ENCODE measurements at regions not wholly inside any gene's neighbourhood (a gene's known extent, or its start where the extent isn't known, plus 50 kb on each side); places are given as distances from the start of the nearest gene placed in this dataset.

DNA sequence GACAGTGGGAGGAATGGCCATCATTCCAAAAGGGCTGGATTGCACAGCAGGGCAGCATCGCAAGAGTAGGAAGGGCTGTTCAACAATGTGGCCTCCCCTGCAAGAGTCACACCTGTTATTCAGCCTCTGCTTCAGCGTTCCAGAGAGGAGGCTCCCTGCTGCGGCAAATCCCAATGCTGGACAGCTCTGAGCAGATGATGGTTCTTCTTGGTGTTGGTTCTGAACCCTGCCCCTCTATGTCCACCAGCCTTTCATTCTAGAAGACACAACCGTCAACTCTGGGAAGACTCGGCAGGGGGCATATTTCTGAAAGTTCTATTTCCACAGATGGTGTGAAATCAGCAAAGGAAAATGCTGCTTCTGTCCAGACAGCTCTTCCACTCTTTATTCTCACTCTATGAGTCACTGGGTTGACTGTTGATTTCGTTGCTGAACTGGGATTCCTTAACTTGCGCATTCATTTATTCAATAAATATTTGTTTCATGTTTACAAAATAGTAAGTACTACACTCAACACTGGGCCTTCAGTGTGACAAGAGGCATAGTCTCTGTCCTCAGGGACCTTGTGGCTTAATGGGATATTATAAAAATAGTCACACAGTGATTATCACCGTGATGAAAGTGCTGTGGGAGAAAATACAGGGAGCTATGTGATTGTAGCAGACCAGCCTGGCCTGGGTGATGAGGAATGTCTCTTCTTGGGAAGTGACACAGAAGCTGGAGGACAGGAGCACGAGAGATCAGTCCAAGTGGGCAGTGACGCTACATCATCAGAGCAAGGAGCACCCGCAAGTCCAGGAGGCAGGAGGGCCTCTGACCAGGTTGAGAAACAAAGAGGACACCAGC lies 260.3 kb downstream of the SIPA1L2 start:
- Histone ChIP-seq H2BK120ac (ENCODE audit: low read depth, low read length) (no peak overlapping the region), H3K4me3 (ENCODE audit: insufficient read depth in 1 of 2, low read depth in 1 of 2, low read length in 2 of 2) (no peak overlapping the region), H3K18ac (ENCODE audit: low read depth in 1 of 2, low read length in 2 of 2) (no peak overlapping the region), H3K4me1 (ENCODE audit: control insufficient read depth, insufficient read depth, low read depth, low read length) (peaks cover 5% of the 10 kb centered on the region), H2BK15ac (ENCODE audit: low read depth, poor library complexity, severe bottlenecking) (no peak overlapping the region), H3K4me2 (ENCODE audit: low read length, poor library complexity, severe bottlenecking) (no peak overlapping the region), H3K23ac (ENCODE audit: low read length in 2 of 2) (no peak overlapping the region), H3K36me3 (ENCODE audit: control insufficient read depth in 1 of 2, insufficient read depth in 2 of 2, low read depth in 1 of 2, low read length in 2 of 2) (no peaks in the 10 kb centered on the region), H4K8ac (ENCODE audit: low read length) (no peak overlapping the region), H2BK12ac (ENCODE audit: low read length in 2 of 2) (no peak overlapping the region), H3K79me1 (replicated peaks; ENCODE audit: low read length, poor library complexity, severe bottlenecking) (no peaks in the 10 kb centered on the region), H2BK5ac (ENCODE audit: low read depth, low read length, poor library complexity, severe bottlenecking) (no peak overlapping the region), H2AK5ac (ENCODE audit: low read length, severe bottlenecking) (no peak overlapping the region), H3K9me3 (ENCODE audit: control insufficient read depth, low read length) (no peaks in the 10 kb centered on the region), H3K4ac (ENCODE audit: low read depth in 1 of 2, low read length in 2 of 2) (no peak overlapping the region), H3K9ac (ENCODE audit: low read length) (no peak overlapping the region), H4K91ac (ENCODE audit: low read length) (no peak overlapping the region), H2AFZ (ENCODE audit: low read depth, low read length) (no peak overlapping the region), H3K14ac (ENCODE audit: low read length in 2 of 2) (no peak overlapping the region), H3K27me3 (ENCODE audit: control insufficient read depth in 1 of 2, insufficient read depth in 1 of 2, low read length in 2 of 2) (peaks cover 0 to 6% of the 10 kb centered on the region in 2 experiments), H3K27ac (ENCODE audit: low read length, poor library complexity, severe bottlenecking) (no peak overlapping the region)
- peak; percentile 39 for DNase-seq
- 87% methylated on average over 9 of the region's 11 CpGs for WGBS

DNA sequence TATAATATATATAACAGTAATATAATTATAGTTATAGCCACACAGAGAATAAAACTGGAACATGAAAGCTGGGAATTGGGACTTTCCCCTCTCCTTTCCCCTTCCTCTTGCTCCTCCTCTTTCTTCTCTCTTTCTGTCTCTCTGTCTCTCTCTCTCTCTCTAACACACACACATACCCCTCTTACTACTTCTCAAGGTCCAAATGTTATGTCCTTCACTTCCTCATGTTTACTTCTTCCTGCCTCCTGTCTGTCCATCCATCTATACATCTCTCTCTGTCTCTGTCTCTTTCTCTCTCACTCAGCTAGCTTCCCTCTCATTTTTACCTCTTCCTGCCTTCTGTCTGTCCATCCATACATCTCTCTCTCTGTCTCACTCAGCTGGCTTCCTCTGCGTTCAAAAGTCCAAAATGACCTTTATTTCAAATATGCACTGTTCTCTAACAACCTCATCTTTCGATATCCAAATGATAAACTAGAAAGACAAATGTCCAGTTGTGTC lies 261.1 kb downstream of the SIPA1L2 start:
- Histone ChIP-seq H3K36me3 (ENCODE audit: control insufficient read depth in 1 of 2, insufficient read depth in 2 of 2, low read depth in 1 of 2, low read length in 2 of 2) (no peaks in the 10 kb centered on the region), H2BK12ac (ENCODE audit: low read length in 2 of 2) (no peak overlapping the region), H3K4ac (ENCODE audit: low read depth in 1 of 2, low read length in 2 of 2) (no peak overlapping the region), H2BK120ac (ENCODE audit: low read depth, low read length) (no peak overlapping the region), H3K4me1 (ENCODE audit: control insufficient read depth, insufficient read depth, low read depth, low read length) (peaks cover 5% of the 10 kb centered on the region), H3K27me3 (ENCODE audit: control insufficient read depth in 1 of 2, insufficient read depth in 1 of 2, low read length in 2 of 2) (peaks cover 0 to 5% of the 10 kb centered on the region in 2 experiments), H4K91ac (ENCODE audit: low read length) (no peak overlapping the region), H2AK5ac (ENCODE audit: low read length, severe bottlenecking) (no peak overlapping the region), H4K8ac (ENCODE audit: low read length) (no peak overlapping the region), H3K9me3 (ENCODE audit: control insufficient read depth, low read length) (no peaks in the 10 kb centered on the region), H2BK15ac (ENCODE audit: low read depth, poor library complexity, severe bottlenecking) (no peak overlapping the region), H3K9ac (ENCODE audit: low read length) (no peak overlapping the region), H2AFZ (ENCODE audit: low read depth, low read length) (no peak overlapping the region), H3K4me3 (ENCODE audit: insufficient read depth in 1 of 2, low read depth in 1 of 2, low read length in 2 of 2) (no peak overlapping the region), H3K14ac (ENCODE audit: low read length in 2 of 2) (no peak overlapping the region), H3K27ac (ENCODE audit: low read length, poor library complexity, severe bottlenecking) (no peak overlapping the region), H3K23ac (ENCODE audit: low read length in 2 of 2) (no peak overlapping the region), H3K18ac (ENCODE audit: low read depth in 1 of 2, low read length in 2 of 2) (no peak overlapping the region), H3K79me1 (replicated peaks; ENCODE audit: low read length, poor library complexity, severe bottlenecking) (no peaks in the 10 kb centered on the region), H2BK5ac (ENCODE audit: low read depth, low read length, poor library complexity, severe bottlenecking) (no peak overlapping the region), H3K4me2 (ENCODE audit: low read length, poor library complexity, severe bottlenecking) (no peak overlapping the region)
- WGBS = 100% methylated on average over 2 of the region's 2 CpGs
- no peak for DNase-seq

- H3K79me1 ChIP-seq (replicated peaks; ENCODE audit: low read length, poor library complexity, severe bottlenecking) = no peaks in the 10 kb centered on the region
- no peak overlapping the region for H2BK12ac ChIP-seq (ENCODE audit: low read length in 2 of 2)
- no peaks in the 10 kb centered on the region for H3K36me3 ChIP-seq (ENCODE audit: control insufficient read depth in 1 of 2, insufficient read depth in 2 of 2, low read depth in 1 of 2, low read length in 2 of 2)
- no peak overlapping the region for H3K9ac ChIP-seq (ENCODE audit: low read length)
- H2BK15ac ChIP-seq (ENCODE audit: low read depth, poor library complexity, severe bottlenecking) = no peak overlapping the region
- no peak overlapping the region for H2AK5ac ChIP-seq (ENCODE audit: low read length, severe bottlenecking)
- WGBS = 63% methylated on average over 4 of the region's 4 CpGs
- no peak overlapping the region for H2BK5ac ChIP-seq (ENCODE audit: low read depth, low read length, poor library complexity, severe bottlenecking)
- DNase-seq = no peak
- no peak overlapping the region for H4K8ac ChIP-seq (ENCODE audit: low read length)
- H3K23ac ChIP-seq (ENCODE audit: low read length in 2 of 2) = no peak overlapping the region
- H3K14ac ChIP-seq (ENCODE audit: low read length in 2 of 2) = no peak overlapping the region
- H2AFZ ChIP-seq (ENCODE audit: low read depth, low read length) = no peak overlapping the region
- no peaks in the 10 kb centered on the region for H3K9me3 ChIP-seq (ENCODE audit: control insufficient read depth, low read length)
- H3K27ac ChIP-seq (ENCODE audit: low read length, poor library complexity, severe bottlenecking) = no peak overlapping the region
- no peak overlapping the region for H3K18ac ChIP-seq (ENCODE audit: low read depth in 1 of 2, low read length in 2 of 2)
- H3K4me2 ChIP-seq (ENCODE audit: low read length, poor library complexity, severe bottlenecking) = no peak overlapping the region
- H3K4ac ChIP-seq (ENCODE audit: low read depth in 1 of 2, low read length in 2 of 2) = no peak overlapping the region
- no peak overlapping the region for H4K91ac ChIP-seq (ENCODE audit: low read length)
- H2BK120ac ChIP-seq (ENCODE audit: low read depth, low read length) = no peak overlapping the region
- no peak overlapping the region for H3K4me3 ChIP-seq (ENCODE audit: insufficient read depth in 1 of 2, low read depth in 1 of 2, low read length in 2 of 2)
- peaks cover 0 to 3% of the 10 kb centered on the region in 2 experiments for H3K27me3 ChIP-seq (ENCODE audit: control insufficient read depth in 1 of 2, insufficient read depth in 1 of 2, low read length in 2 of 2)
- H3K4me1 ChIP-seq (ENCODE audit: control insufficient read depth, insufficient read depth, low read depth, low read length) = peaks cover 5% of the 10 kb centered on the region
These were observed 262.6 kb downstream of the SIPA1L2 start for GRCh38 chr1:232367293-232367692.

DNA sequence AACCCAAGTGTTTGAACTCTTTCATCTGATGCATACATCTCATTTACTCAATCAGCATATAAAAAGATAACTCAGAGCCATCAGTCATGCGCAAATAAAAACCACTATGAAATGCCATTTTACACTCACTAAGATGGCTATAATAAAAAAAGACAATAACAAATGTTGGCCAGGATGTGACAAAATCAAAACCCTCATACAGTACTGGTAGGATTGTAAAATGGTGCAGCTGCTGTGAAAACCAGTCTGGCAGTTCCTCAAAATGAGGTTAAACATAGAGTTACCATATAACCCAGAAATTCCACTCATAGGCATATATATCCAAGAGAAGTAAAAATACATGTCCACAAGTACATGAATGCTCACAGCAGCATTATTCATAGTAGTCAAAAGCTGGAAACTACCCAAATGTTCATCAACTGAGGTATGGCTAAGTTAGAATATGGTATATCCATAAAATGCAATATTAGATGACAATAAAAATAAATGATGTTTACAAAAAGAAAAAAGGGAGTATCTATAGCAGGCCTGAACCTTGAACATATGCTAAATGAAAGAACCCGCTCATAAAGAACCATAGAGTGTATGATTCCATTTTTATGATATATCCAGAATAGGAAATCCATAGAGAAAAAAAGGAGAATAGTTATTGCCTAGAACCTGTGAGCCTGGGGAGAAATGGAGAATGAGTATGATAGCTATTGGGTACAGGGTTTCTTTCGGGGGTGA lies 265.1 kb downstream of the SIPA1L2 start:
- no peak overlapping the region for H3K18ac ChIP-seq (ENCODE audit: low read depth in 1 of 2, low read length in 2 of 2)
- H3K9me3 ChIP-seq (ENCODE audit: control insufficient read depth, low read length) = no peaks in the 10 kb centered on the region
- H2BK120ac ChIP-seq (ENCODE audit: low read depth, low read length) = no peak overlapping the region
- no peak overlapping the region for H3K4me3 ChIP-seq (ENCODE audit: insufficient read depth in 1 of 2, low read depth in 1 of 2, low read length in 2 of 2)
- no peak overlapping the region for H3K9ac ChIP-seq (ENCODE audit: low read length)
- no peak overlapping the region for H3K27ac ChIP-seq (ENCODE audit: low read length, poor library complexity, severe bottlenecking)
- no peak for DNase-seq
- H2AK5ac ChIP-seq (ENCODE audit: low read length, severe bottlenecking) = no peak overlapping the region
- 100% methylated on average over 1 of the region's 3 CpGs for WGBS
- peaks cover 3% of the 10 kb centered on the region for H3K4me1 ChIP-seq (ENCODE audit: control insufficient read depth, insufficient read depth, low read depth, low read length)
- no peak overlapping the region for H2BK12ac ChIP-seq (ENCODE audit: low read length in 2 of 2)
- no peak overlapping the region for H3K14ac ChIP-seq (ENCODE audit: low read length in 2 of 2)
- H3K4ac ChIP-seq (ENCODE audit: low read depth in 1 of 2, low read length in 2 of 2) = no peak overlapping the region
- H2BK15ac ChIP-seq (ENCODE audit: low read depth, poor library complexity, severe bottlenecking) = no peak overlapping the region
- H3K27me3 ChIP-seq (ENCODE audit: control insufficient read depth in 1 of 2, insufficient read depth in 1 of 2, low read length in 2 of 2) = peaks cover 0 to 3% of the 10 kb centered on the region in 2 experiments
- no peak overlapping the region for H3K4me2 ChIP-seq (ENCODE audit: low read length, poor library complexity, severe bottlenecking)
- H4K8ac ChIP-seq (ENCODE audit: low read length) = no peak overlapping the region
- no peak overlapping the region for H2BK5ac ChIP-seq (ENCODE audit: low read depth, low read length, poor library complexity, severe bottlenecking)
- no peaks in the 10 kb centered on the region for H3K79me1 ChIP-seq (replicated peaks; ENCODE audit: low read length, poor library complexity, severe bottlenecking)
- no peaks in the 10 kb centered on the region for H3K36me3 ChIP-seq (ENCODE audit: control insufficient read depth in 1 of 2, insufficient read depth in 2 of 2, low read depth in 1 of 2, low read length in 2 of 2)
- no peak overlapping the region for H3K23ac ChIP-seq (ENCODE audit: low read length in 2 of 2)
- H2AFZ ChIP-seq (ENCODE audit: low read depth, low read length) = no peak overlapping the region
- H4K91ac ChIP-seq (ENCODE audit: low read length) = no peak overlapping the region

Data from mesenchymal stem cell (in vitro differentiated cells and primary cell).